Lung (tissue), 11 donors: ENCODE measurements at regions not wholly inside any gene's neighbourhood (a gene's known extent, or its start where the extent isn't known, plus 50 kb on each side); places are given as distances from the start of the nearest gene placed in this dataset.

ENCODE experiments used
- ATAC-seq: fragments of 200-7000 bp; cut with Tn5 transposase; one replicate; pipeline ENCODE4 v1.9.1; 2020; ENCODE audit warnings: moderate number of reproducible peaks; ENCODE audit not compliant: insufficient read depth, low FRiP score
- DNase-seq, 3 donors: peaks; one replicate each; pipeline ENCODE4 v3.0.0-alpha.2; 2013 to 2017
- H3K27ac ChIP-seq, 2 donors: one replicate each; pipeline ENCODE4 v1.5.1; 2013; ENCODE audit warnings: mild to moderate bottlenecking in 2 of 2, moderate library complexity in 2 of 2, control low read depth in 1 of 2, inconsistent platforms in 1 of 2, low read depth in 1 of 2, low read length in 1 of 2
- H3K27me3 ChIP-seq, 3 donors: one replicate each; pipeline ENCODE4 v1.5.1; 2013; ENCODE audit warnings: low read length in 2 of 3; ENCODE audit not compliant: control insufficient read depth in 3 of 3, insufficient read depth in 3 of 3
- H3K36me3 ChIP-seq, 4 donors: one replicate each; pipeline ENCODE4 v1.5.1; 2013; ENCODE audit warnings: low read length in 4 of 4, mild to moderate bottlenecking in 1 of 4, moderate library complexity in 1 of 4; ENCODE audit not compliant: control insufficient read depth in 4 of 4, insufficient read depth in 4 of 4
- H3K4me1 ChIP-seq, 5 donors: one replicate each; pipeline ENCODE4 v1.5.1; 2013; ENCODE audit warnings: low read length in 5 of 5, mild to moderate bottlenecking in 2 of 5, moderate library complexity in 1 of 5; ENCODE audit not compliant: control insufficient read depth in 5 of 5, insufficient read depth in 5 of 5
- H3K4me3 ChIP-seq: one replicate; pipeline ENCODE4 v1.5.1; 2013; ENCODE audit warnings: mild to moderate bottlenecking, control low read depth, moderate library complexity
- H3K9ac ChIP-seq, 2 donors: one replicate each; pipeline ENCODE4 v1.5.1; 2013; ENCODE audit warnings: low read length in 2 of 2, control low read depth in 1 of 2; ENCODE audit not compliant: insufficient read depth in 1 of 2
- H3K9me3 ChIP-seq, 4 donors: one replicate each; pipeline ENCODE4 v1.5.1; 2013; ENCODE audit warnings: low read length in 3 of 4, mild to moderate bottlenecking in 1 of 4, moderate library complexity in 1 of 4; ENCODE audit not compliant: control insufficient read depth in 4 of 4, insufficient read depth in 3 of 4
- CTCF ChIP-seq: IDR thresholded peaks from 2 replicates; pipeline ENCODE4 v1.5.1; 2012; ENCODE audit warnings: mild to moderate bottlenecking; ENCODE audit errors: control extremely low read depth, extremely low read depth
- WGBS, 2 donors: extraction: QIAGEN DNeasy Blood & Tissue Kit; methylation state at CpG; one replicate each; pipeline ENCODE4 v1.1.7; 2013; 5-methylcytosine and 5-hydroxymethylcytosine counted together
- donor health status: control.
- donor health status: control.
- donor health status: Bipolar disorder and iron deficiency.
- donor health status: healthy.
- donor health status: DM: yes; HTN: yes; CAD: no.

DNA sequence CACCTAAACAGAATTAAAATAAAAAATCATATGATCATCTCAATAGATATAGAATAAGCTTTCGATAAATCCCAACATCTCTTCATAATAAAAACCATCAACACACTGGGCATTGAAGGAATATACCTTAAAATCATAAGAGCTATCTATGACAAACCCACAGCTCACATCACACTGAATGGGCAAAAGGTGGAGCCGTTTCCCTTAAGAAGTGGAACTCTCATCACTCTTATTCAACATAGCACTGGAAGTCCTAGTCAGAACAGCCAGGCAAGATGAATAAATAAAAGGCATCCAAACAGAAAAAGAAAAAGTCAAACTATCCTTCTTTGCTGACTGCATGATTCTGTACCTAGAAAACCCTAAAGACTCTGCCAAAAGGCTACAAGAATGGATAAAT is 510.3 kb downstream of the ZNF804A start:
- Histone ChIP-seq H3K9ac (no peak overlapping the region), H3K9me3 (no peaks in the 10 kb centered on the region), H3K4me1 (no peaks in the 10 kb centered on the region), H3K36me3 (no peaks in the 10 kb centered on the region), H3K27ac (no peak overlapping the region), H3K27me3 (no peaks in the 10 kb centered on the region), H3K4me3 (no peak overlapping the region)
- WGBS, 2 donors = 74 to 79% methylated on average over 2 of the region's 2 CpGs
- DNase-seq = peak in 1 of 3 donors; percentile 6
- no peak for TF ChIP-seq CTCF
- no peak for ATAC-seq

DNA sequence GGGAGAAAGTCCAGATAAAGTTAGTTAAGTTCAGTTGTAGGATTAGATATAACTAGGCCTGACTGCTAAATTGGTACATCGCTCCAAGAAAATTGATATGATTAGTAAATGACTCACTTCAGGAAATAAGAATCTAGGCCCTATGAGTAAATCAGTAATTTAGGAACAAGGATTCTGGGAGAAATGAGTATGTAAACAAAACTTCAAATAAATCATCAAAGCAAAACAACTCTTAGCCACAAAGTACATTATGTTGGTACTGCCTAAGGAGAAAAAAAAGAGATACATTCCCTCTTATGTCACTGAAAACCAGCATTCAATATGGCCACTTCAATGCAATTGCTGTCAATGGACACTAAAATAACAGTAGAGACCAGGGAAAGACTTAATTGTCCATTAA is 529.1 kb downstream of the ZNF804A start:
- H3K36me3 ChIP-seq = no peaks in the 10 kb centered on the region
- WGBS, 2 donors = 95 to 96% methylated on average over 1 of the region's 1 CpG
- ATAC-seq (no peak), DNase-seq (no peak)
- H3K4me3 ChIP-seq = no peak overlapping the region
- H3K27ac ChIP-seq = no peak overlapping the region
- H3K4me1 ChIP-seq = peaks cover 0 to 5% (median 0%) of the 10 kb centered on the region in 5 donors
- H3K9me3 ChIP-seq = peaks cover 0 to 2% (median 0%) of the 10 kb centered on the region in 4 donors
- TF ChIP-seq CTCF = no peak
- H3K27me3 ChIP-seq = no peaks in the 10 kb centered on the region
- H3K9ac ChIP-seq = no peak overlapping the region

DNA sequence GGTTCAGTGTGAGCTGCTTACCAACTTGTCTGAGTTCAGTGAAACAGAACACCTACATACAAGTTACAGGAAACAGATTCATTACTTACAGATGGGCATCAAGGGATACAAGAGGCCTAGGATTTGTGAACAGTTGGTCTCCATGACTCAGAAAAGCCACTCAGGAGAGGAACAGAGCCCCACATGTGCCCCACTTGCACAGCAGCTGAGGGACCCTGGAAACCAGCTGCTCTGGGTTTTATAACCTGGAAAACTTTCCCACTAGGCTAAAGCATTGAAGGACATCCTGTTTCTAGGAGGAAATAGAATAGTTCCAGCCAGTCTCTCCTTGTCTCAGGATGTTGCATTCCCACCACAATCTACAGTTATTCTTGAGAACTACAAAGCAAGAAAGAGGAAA is 530.0 kb downstream of the ZNF804A start:
- Histone ChIP-seq H3K27ac (no peak overlapping the region), H3K4me3 (no peak overlapping the region), H3K27me3 (no peaks in the 10 kb centered on the region), H3K4me1 (peaks cover 0 to 5% (median 0%) of the 10 kb centered on the region in 5 donors), H3K9ac (no peak overlapping the region), H3K36me3 (no peaks in the 10 kb centered on the region), H3K9me3 (peaks cover 0 to 7% (median 0%) of the 10 kb centered on the region in 4 donors)
- TF ChIP-seq CTCF = no peak
- DNase-seq (no peak), ATAC-seq (no peak)

DNA sequence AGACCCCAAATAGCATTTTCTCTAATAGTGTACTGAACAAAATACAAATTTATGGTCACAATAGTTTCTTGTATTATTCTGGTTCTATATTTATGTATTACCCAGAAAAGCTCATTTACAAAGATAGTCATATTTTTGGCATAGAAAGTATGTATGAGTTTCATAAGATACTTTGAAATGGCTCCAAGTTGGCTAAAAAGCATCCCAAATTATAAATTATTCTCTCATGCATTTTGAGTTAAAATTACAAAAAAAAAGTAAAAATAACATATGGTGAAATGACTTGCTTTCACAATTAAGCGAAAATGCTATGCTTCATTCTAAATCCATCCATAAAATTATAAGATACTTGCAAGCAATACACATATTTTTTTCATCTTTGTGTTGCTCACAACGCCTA is 530.7 kb downstream of the ZNF804A start:
- Histone ChIP-seq H3K27ac (no peak overlapping the region), H3K4me1 (peaks cover 0 to 5% (median 0%) of the 10 kb centered on the region in 5 donors), H3K4me3 (no peak overlapping the region), H3K9ac (no peak overlapping the region), H3K27me3 (no peaks in the 10 kb centered on the region), H3K9me3 (peaks cover 0 to 7% (median 0%) of the 10 kb centered on the region in 4 donors), H3K36me3 (no peaks in the 10 kb centered on the region)
- ATAC-seq = no peak
- peak in 2 of 3 donors; percentile 40 to 52 for DNase-seq
- 73 to 74% methylated on average over 2 of the region's 2 CpGs for WGBS, 2 donors
- no peak for TF ChIP-seq CTCF
